ENCODE measurements at regions not wholly inside any gene's neighbourhood (a gene's known extent, or its start where the extent isn't known, plus 50 kb on each side); places are given as distances from the start of the nearest gene placed in this dataset.

DNA sequence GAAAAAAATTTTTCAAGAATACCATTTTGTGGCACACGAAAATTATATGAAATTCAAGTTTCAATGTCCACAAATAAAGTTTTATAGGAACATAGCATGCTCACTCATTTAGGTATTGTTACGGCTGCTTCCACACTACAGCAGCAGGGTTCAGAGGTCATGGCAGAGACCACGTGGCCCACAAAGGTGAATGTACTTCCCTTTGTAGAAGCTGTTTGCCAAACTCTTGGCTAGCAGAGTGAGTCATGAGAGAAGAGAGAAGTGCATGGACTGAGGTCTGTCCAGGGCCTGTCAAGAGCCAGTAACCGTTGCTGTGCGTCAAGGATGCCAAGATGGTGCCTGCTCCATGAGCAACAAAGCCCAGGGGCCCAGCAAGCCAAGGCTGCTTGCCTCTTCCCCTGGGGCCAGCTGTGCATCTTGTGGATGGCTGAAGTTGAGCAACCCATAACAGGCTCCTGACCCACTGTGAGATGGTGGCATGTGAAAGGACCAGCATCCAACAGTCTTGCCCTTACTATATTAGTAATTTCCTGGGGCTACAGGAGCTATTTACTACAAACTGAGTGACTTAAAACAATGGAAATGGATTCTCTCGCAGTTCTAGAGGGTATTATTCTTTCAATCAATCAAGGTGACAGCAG, 64.8 kb upstream of the ATP5PO start:
- ATAC-seq (no peak), DNase-seq (ENCODE audit: low read depth in 1 of 2, low spot score in 1 of 2) (no peak), FAIRE-seq (no peak)
- H3K4me1 ChIP-seq, result peaks cover 22% of the 10 kb centered on the region
- H3K4me3 ChIP-seq, result no peak overlapping the region
- TF ChIP-seq NFE2L2 (conservative IDR thresholded peaks at IDR 0.05; ENCODE audit: low read length) (no peak), RCOR1 (IDR thresholded peaks at IDR 0.05; ENCODE audit: low read depth, low read length) (no peak), NR3C1 (IDR thresholded peaks at IDR 0.05) (no peak), RNF2 (IDR thresholded peaks at IDR 0.05; ENCODE audit: borderline replicate concordance, low read depth) (no peak), HDAC2 (IDR thresholded peaks at IDR 0.05) (no peak), JUNB (IDR thresholded peaks at IDR 0.05) (no peak), REST (IDR thresholded peaks at IDR 0.05) (no peak), CBX2 (IDR thresholded peaks at IDR 0.05; ENCODE audit: borderline replicate concordance, low read depth) (no peak)
- CTCF ChIA-PET, result interaction anchor here (1.4 kb wide), 1 partner anchor 10 kb away, joined by 3 read pairs; no protein-coding TSS in a partner anchor
- H3K4me2 ChIP-seq, result no peak overlapping the region
- H3K9me3 ChIP-seq, result no peaks in the 10 kb centered on the region
- POLR2A ChIA-PET, result no interaction called here
- H3K27ac ChIP-seq, result no peak overlapping the region
- WGBS (ENCODE audit: missing lambda C conversion rate), result 75% methylated on average over 6 of the region's 6 CpGs

GRCh38 chr21:33978585-33978984, 63.0 kb upstream of the ATP5PO start:
- 93% methylated on average over 4 of the region's 4 CpGs for WGBS (ENCODE audit: missing lambda C conversion rate)
- ChIA-PET POLR2A (no interaction called here), CTCF (no interaction called here)
- DNase-seq (ENCODE audit: low read depth in 1 of 2, low spot score in 1 of 2) (no peak), ATAC-seq (no peak), FAIRE-seq (no peak)
- Histone ChIP-seq H3K4me3 (no peak overlapping the region), H3K27ac (no peak overlapping the region), H3K4me1 (peaks cover 23% of the 10 kb centered on the region), H3K4me2 (no peak overlapping the region), H3K9me3 (no peaks in the 10 kb centered on the region)
- TF ChIP-seq TP53 (CRISPR knock-in tag; IDR thresholded peaks at IDR 0.05), result no peak
- TF ChIP-seq RARB (CRISPR knock-in tag; IDR thresholded peaks at IDR 0.05), result no peak
- TF ChIP-seq POLR2A (IDR thresholded peaks at IDR 0.05; ENCODE audit: low read length), result no peak
- TF ChIP-seq HOXA7 (CRISPR knock-in tag; IDR thresholded peaks at IDR 0.05), result no peak
- TF ChIP-seq JUNB (IDR thresholded peaks at IDR 0.05), result no peak
- TF ChIP-seq HDAC2 (IDR thresholded peaks at IDR 0.05), result no peak
- no peak for TF ChIP-seq MAFK (IDR thresholded peaks at IDR 0.05; ENCODE audit: partially characterized antibody)
- TF ChIP-seq JUN (IDR thresholded peaks at IDR 0.05), result no peak
- TF ChIP-seq CTCF (IDR thresholded peaks at IDR 0.05), result no peak
- TF ChIP-seq FOSB (CRISPR knock-in tag; IDR thresholded peaks at IDR 0.05), result no peak

GRCh38 chr21:33977721-33978369, 62.2 kb upstream of the ATP5PO start:
- Histone ChIP-seq H3K4me2 (no peak overlapping the region), H3K27ac (0 out of 6 replicates have a peak overlapping the region, but pooled peaks of 1 of the 2 experiments have one; percentile 84), H3K4me1 (peaks cover 23% of the 10 kb centered on the region), H3K4me3 (no peak overlapping the region), H3K9me3 (no peaks in the 10 kb centered on the region)
- 91% methylated on average over 12 of the region's 12 CpGs for WGBS (ENCODE audit: missing lambda C conversion rate)
- DNase-seq (ENCODE audit: low read depth in 1 of 2, low spot score in 1 of 2) (no peak), ATAC-seq (no peak), FAIRE-seq (no peak)
- CTCF ChIA-PET, result interaction anchor here (4.2 kb wide), 1 partner anchor 54 kb away, joined by 20 read pairs; no protein-coding TSS in a partner anchor
- POLR2A ChIA-PET, result no interaction called here
- TF ChIP-seq FOSB (CRISPR knock-in tag; IDR thresholded peaks at IDR 0.05) (no peak), SREBF2 (IDR thresholded peaks at IDR 0.05) (no peak), FOSL2 (IDR thresholded peaks at IDR 0.05) (no peak), FOSL2 (CRISPR knock-in tag; IDR thresholded peaks at IDR 0.05) (no peak), EHMT2 (IDR thresholded peaks at IDR 0.05; ENCODE audit: low read depth) (no peak), CEBPB (IDR thresholded peaks at IDR 0.05) (no peak), RAD21 (conservative IDR thresholded peaks at IDR 0.05 in 1 of 2, IDR thresholded peaks at IDR 0.05 in 1 of 2) (no peak), CBX2 (IDR thresholded peaks at IDR 0.05; ENCODE audit: borderline replicate concordance, low read depth) (no peak), NPAS2 (CRISPR knock-in tag; IDR thresholded peaks at IDR 0.05; ENCODE audit: borderline replicate concordance) (no peak), RARB (CRISPR knock-in tag; IDR thresholded peaks at IDR 0.05) (no peak), NR3C1 (IDR thresholded peaks at IDR 0.05) (no peak), HOXA7 (CRISPR knock-in tag; IDR thresholded peaks at IDR 0.05) (no peak), HOXB13 (CRISPR knock-in tag; IDR thresholded peaks at IDR 0.05; ENCODE audit: low read depth) (no peak)
- TF ChIP-seq, protein P1, sequence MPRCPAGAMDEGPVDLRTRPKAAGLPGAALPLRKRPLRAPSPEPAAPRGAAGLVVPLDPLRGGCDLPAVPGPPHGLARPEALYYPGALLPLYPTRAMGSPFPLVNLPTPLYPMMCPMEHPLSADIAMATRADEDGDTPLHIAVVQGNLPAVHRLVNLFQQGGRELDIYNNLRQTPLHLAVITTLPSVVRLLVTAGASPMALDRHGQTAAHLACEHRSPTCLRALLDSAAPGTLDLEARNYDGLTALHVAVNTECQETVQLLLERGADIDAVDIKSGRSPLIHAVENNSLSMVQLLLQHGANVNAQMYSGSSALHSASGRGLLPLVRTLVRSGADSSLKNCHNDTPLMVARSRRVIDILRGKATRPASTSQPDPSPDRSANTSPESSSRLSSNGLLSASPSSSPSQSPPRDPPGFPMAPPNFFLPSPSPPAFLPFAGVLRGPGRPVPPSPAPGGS (IDR thresholded peaks at IDR 0.05), result no peak
- TF ChIP-seq, protein P2, sequence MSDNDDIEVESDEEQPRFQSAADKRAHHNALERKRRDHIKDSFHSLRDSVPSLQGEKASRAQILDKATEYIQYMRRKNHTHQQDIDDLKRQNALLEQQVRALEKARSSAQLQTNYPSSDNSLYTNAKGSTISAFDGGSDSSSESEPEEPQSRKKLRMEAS (IDR thresholded peaks at IDR 0.05), result no peak
- TF ChIP-seq, protein P3, sequence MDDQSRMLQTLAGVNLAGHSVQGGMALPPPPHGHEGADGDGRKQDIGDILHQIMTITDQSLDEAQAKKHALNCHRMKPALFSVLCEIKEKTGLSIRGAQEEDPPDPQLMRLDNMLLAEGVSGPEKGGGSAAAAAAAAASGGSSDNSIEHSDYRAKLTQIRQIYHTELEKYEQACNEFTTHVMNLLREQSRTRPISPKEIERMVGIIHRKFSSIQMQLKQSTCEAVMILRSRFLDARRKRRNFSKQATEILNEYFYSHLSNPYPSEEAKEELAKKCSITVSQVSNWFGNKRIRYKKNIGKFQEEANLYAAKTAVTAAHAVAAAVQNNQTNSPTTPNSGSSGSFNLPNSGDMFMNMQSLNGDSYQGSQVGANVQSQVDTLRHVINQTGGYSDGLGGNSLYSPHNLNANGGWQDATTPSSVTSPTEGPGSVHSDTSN (IDR thresholded peaks at IDR 0.05), result no peak
